GM10266 (cell line): ENCODE measurements at regions not wholly inside any gene's neighbourhood (a gene's known extent, or its start where the extent isn't known, plus 50 kb on each side); places are given as distances from the start of the nearest gene placed in this dataset.
"Not testable (repeated sequence)": the region's sequence is repeated elsewhere in the genome, so short reads cannot be mapped to it uniquely, and the experiment has no call there.

Experiments
- DNase-seq: peaks from one replicate; pipeline ENCODE4 v3.0.0; 2012; ENCODE audit errors: extremely low spot score
- TF ChIP-seq, protein P1 (sequence below): IDR thresholded peaks from 2 replicates; pipeline ENCODE4 v1.5.1; 2012; ENCODE audit warnings: mild to moderate bottlenecking, low read depth; ENCODE audit not compliant: control insufficient read depth, insufficient read depth; ENCODE audit errors: missing control alignments

DNA sequence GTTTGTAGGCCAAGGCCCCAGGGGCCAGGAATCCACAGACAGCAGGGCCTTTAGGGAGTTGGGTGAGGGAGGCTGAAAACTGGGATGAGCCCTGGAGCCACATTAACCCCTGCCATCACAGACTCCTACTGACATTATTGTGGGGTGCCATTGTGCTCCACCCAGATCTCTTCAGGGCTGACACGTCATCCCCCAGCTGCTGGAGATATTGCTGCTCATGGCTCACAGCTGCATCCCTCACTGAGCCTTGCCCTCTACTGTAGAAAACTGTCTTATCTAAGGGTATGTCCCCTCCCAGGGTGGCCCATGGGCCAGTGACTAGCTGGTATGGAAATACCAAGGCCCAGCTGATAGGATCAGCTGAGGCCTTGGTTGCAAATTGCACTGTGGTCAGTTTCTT lies 87.3 kb upstream of the PRR23C start:
- TF ChIP-seq, protein P1, sequence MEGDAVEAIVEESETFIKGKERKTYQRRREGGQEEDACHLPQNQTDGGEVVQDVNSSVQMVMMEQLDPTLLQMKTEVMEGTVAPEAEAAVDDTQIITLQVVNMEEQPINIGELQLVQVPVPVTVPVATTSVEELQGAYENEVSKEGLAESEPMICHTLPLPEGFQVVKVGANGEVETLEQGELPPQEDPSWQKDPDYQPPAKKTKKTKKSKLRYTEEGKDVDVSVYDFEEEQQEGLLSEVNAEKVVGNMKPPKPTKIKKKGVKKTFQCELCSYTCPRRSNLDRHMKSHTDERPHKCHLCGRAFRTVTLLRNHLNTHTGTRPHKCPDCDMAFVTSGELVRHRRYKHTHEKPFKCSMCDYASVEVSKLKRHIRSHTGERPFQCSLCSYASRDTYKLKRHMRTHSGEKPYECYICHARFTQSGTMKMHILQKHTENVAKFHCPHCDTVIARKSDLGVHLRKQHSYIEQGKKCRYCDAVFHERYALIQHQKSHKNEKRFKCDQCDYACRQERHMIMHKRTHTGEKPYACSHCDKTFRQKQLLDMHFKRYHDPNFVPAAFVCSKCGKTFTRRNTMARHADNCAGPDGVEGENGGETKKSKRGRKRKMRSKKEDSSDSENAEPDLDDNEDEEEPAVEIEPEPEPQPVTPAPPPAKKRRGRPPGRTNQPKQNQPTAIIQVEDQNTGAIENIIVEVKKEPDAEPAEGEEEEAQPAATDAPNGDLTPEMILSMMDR = no peak
- DNase-seq = no peak

DNA sequence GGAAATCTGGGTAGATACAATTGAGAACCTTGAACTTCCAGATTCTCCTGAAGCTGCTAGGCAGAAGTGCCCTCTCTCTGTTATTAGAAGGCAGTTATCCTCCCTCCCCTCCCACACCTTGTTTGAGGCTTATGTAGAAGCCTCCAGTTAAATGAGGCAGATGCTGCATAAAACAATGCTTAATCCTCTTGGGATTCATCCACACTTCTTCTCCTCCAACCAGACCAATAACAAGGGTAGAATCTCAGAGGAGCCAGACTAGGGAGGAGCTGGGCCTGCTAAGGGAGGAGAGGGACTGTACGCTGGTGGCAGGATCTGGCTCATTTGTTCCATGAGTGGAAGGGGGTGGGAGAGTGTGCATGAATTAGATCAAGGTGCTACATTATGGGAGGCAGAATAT lies 88.3 kb upstream of the PRR23C start:
- no peak for DNase-seq
- TF ChIP-seq, protein P1 = no peak

- TF ChIP-seq, protein P1 = no peak
Observed at GRCh38 chr3:139134678-139135372, 90.1 kb upstream of the PRR23C start.

GRCh38 chr3:139135657-139136056 lies 91.0 kb upstream of the PRR23C start:
- no peak for DNase-seq
- TF ChIP-seq, protein P1 = no peak

More at GRCh38 chr3:139134678-139135372, 90.1 kb upstream of the PRR23C start:
- DNase-seq = no peak

DNA sequence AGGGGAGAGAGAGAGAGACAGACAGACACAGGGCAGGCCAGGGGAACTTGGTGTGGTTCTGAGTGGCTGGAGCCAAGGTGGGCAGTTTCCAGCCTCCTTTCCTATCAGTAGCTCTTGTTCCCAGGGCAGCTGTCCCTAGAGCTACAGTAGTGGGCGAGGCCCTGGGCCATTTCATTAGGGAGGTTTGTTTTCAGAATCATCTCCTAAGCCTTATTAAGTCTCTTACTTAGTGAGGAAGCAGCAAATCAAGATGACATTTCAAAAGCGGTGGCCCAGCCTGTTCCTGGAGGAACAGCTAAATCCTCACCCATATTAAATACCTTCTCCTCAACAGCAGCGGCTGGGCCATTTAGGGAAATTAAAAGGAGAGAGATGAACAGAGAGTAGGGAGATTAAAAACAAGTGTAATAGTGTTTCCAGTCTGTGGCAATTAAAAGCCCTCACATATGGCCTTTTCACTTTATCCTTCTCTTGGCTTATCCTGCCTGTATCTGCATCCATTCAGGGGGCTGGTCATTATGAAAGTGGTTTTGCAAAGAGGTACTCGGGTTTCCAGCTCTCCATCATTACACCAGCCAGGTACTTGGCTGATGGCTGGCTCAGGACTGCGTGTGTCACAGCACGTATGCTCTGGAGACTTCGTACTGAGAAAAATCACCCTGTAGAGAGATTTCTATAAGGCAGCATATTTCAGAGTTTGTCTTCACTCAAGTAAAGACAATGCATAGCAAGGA lies 91.9 kb upstream of the PRR23C start:
- no peak for DNase-seq
- TF ChIP-seq, protein P1 = no peak

- no peak for DNase-seq
- TF ChIP-seq, protein P1 = no peak
Observed at GRCh38 chr3:139140553-139140952, 95.9 kb upstream of the PRR23C start.

- not testable (repeated sequence) for DNase-seq
Observed at GRCh38 chr3:139145980-139146379, 101.3 kb upstream of the PRR23C start.
